Fibroblast of lung (primary cell): ENCODE measurements at regions not wholly inside any gene's neighbourhood (a gene's known extent, or its start where the extent isn't known, plus 50 kb on each side); places are given as distances from the start of the nearest gene placed in this dataset.

ENCODE experiments used
- EZH2 ChIP-seq: IDR thresholded peaks from 2 replicates; pipeline ENCODE4 v1.5.1; 2012; ENCODE audit warnings: low read length, control low read depth, mild to moderate bottlenecking; ENCODE audit errors: missing control alignments
- TF ChIP-seq, protein P1 (sequence below), 2 donors: IDR thresholded peaks in 1 of 2; conservative IDR thresholded peaks in 1 of 2; 1 replicate in 1 of 2; 2 replicates in 1 of 2; pipeline ENCODE4 v1.5.1; 2011 to 2012; ENCODE audit warnings: low read length in 2 of 2, control low read depth in 1 of 2, inconsistent platforms in 1 of 2, low read depth in 1 of 2, mild to moderate bottlenecking in 1 of 2

DNA sequence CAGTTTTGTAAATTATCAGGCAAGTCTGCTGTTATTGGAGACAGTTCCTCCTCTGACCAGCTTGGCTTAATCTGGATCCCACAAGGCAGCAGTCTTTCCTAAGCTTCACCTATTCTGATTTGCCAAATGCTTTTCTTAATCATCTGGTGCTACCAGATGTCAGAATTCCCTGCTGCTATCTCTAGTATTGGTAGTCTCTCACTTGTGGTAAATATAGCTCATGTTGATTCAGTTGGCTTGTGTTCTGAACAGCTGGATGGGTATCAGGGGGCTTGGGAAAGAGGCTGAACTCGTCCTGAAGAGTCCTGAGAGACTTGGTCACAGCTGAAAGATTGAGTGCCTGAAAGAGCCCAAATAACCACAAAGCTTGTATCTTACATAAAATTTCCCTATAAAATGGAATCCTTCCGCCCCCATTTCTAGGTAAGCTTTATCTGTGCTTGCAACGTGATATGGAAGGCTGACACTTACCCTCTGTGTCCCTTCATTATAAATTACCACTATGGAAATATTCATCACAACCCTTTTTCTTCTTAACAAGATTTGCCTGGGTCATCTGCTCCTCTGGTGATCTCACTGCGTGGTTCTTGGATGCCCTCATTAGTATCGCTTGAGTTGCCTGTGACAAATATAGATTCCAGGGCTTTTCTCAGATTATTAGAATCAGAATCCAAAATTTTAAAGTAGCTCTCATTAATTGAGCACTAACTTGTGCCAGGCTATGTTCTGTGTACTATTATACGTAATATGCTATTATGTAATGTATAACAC is 104.1 kb upstream of the GPRIN3 start:
- TF ChIP-seq, protein P1, sequence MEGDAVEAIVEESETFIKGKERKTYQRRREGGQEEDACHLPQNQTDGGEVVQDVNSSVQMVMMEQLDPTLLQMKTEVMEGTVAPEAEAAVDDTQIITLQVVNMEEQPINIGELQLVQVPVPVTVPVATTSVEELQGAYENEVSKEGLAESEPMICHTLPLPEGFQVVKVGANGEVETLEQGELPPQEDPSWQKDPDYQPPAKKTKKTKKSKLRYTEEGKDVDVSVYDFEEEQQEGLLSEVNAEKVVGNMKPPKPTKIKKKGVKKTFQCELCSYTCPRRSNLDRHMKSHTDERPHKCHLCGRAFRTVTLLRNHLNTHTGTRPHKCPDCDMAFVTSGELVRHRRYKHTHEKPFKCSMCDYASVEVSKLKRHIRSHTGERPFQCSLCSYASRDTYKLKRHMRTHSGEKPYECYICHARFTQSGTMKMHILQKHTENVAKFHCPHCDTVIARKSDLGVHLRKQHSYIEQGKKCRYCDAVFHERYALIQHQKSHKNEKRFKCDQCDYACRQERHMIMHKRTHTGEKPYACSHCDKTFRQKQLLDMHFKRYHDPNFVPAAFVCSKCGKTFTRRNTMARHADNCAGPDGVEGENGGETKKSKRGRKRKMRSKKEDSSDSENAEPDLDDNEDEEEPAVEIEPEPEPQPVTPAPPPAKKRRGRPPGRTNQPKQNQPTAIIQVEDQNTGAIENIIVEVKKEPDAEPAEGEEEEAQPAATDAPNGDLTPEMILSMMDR (conservative IDR thresholded peaks at IDR 0.05 in 1 of 2, IDR thresholded peaks at IDR 0.05 in 1 of 2; ENCODE audit: low read depth in 1 of 2, low read length in 2 of 2) = no peak
- no peak for TF ChIP-seq EZH2
